GM23338 (cell line): ENCODE measurements at regions not wholly inside any gene's neighbourhood (a gene's known extent, or its start where the extent isn't known, plus 50 kb on each side); places are given as distances from the start of the nearest gene placed in this dataset.

Source experiments
- CREB1 ChIP-seq: fragments of 250-450 bp; sonication (Bioruptor Pico); IDR thresholded peaks from 2 replicates; pipeline ENCODE4 v1.5.0; 2020; ENCODE audit warnings: low read depth, mild to moderate bottlenecking, moderate library complexity
- CTCF ChIP-seq, 2 experiments: fragments of 200-600 bp in 1 of 2; sonication (generic) in 1 of 2; conservative IDR thresholded peaks; 2 replicates each; pipeline versions ENCODE4 v1.5.1 to v1.6.1; 2016 to 2017; ENCODE audit warnings: antibody characterized with exemption in 2 of 2, low read depth in 2 of 2, mild to moderate bottlenecking in 2 of 2, moderate library complexity in 1 of 2
- ETS1 ChIP-seq: IDR thresholded peaks from 2 replicates; pipeline ENCODE4 v1.6.1; 2016; ENCODE audit warnings: antibody characterized with exemption
- EZH2 ChIP-seq: fragments of 200-600 bp; sonication (generic); IDR thresholded peaks from one replicate; pipeline ENCODE4 v1.8.0; 2017; ENCODE audit warnings: antibody characterized with exemption, mild to moderate bottlenecking, low read depth; ENCODE audit not compliant: unreplicated experiment
- EZH2phosphoT487 ChIP-seq: fragments of 200-600 bp; sonication (generic); IDR thresholded peaks from one replicate; pipeline ENCODE4 v1.8.1; 2018; ENCODE audit warnings: antibody characterized with exemption; ENCODE audit not compliant: unreplicated experiment
- JUNB ChIP-seq: IDR thresholded peaks from one replicate; pipeline ENCODE4 v1.6.1; 2016; ENCODE audit warnings: antibody characterized with exemption; ENCODE audit not compliant: unreplicated experiment
- NANOG ChIP-seq: IDR thresholded peaks from 2 replicates; pipeline ENCODE4 v1.6.1; 2016; ENCODE audit warnings: antibody characterized with exemption, borderline replicate concordance
- POLR2AphosphoS5 ChIP-seq: IDR thresholded peaks from 2 replicates; pipeline ENCODE4 v1.6.1; 2016; ENCODE audit warnings: antibody characterized with exemption, low read depth
- REST ChIP-seq: IDR thresholded peaks from one replicate; pipeline ENCODE4 v1.6.1; 2018; ENCODE audit warnings: antibody characterized with exemption; ENCODE audit not compliant: unreplicated experiment
- STAT1 ChIP-seq: IDR thresholded peaks from one replicate; pipeline ENCODE4 v1.6.1; 2016; ENCODE audit warnings: antibody characterized with exemption; ENCODE audit not compliant: unreplicated experiment
- ZNF114 ChIP-seq: fragments of 250-450 bp; sonication (Bioruptor Pico); IDR thresholded peaks from 2 replicates; pipeline ENCODE4 v1.5.0; 2020; ENCODE audit warnings: mild to moderate bottlenecking, moderate library complexity
- ZNF331 ChIP-seq: fragments of 250-450 bp; sonication (Bioruptor Pico); IDR thresholded peaks from 2 replicates; pipeline ENCODE4 v1.5.0; 2020; ENCODE audit warnings: low read depth, mild to moderate bottlenecking, moderate library complexity
- ZNF462 ChIP-seq: fragments of 250-450 bp; sonication (Bioruptor Pico); IDR thresholded peaks from 2 replicates; pipeline ENCODE4 v1.5.0; 2020; ENCODE audit warnings: mild to moderate bottlenecking, moderate library complexity

DNA sequence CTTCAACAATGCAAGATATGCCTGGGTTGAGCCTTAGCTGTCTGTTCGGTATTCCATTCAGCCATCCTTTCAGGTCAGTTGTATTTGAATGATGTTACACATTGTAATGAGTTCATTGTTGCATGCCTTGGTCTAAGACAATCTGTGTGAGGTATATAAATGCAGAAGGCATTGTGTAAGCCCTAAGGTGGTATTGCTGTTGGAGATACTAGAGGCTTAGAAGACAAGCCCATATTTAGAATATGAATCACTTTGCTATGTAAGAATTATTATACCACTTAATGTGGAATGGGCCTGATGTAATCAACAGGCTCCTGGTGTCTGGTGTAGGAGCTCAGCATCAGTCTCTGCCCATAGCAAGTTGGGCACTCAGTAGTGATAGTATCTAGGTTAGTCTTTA, 473.4 kb upstream of the GNPDA2 start:
- no peak for TF ChIP-seq CTCF (conservative IDR thresholded peaks at IDR 0.05; ENCODE audit: low read depth in 2 of 2)
- TF ChIP-seq POLR2AphosphoS5: no peak
- no peak for TF ChIP-seq EZH2
- no peak for TF ChIP-seq STAT1
- no peak for TF ChIP-seq ZNF114 (CRISPR knock-in tag)
- no peak for TF ChIP-seq CREB1 (CRISPR knock-in tag)
- TF ChIP-seq JUNB: no peak
- no peak for TF ChIP-seq EZH2phosphoT487
- TF ChIP-seq ETS1: no peak
- no peak for TF ChIP-seq REST
- TF ChIP-seq NANOG: no peak
- no peak for TF ChIP-seq ZNF331 (CRISPR knock-in tag)
- no peak for TF ChIP-seq ZNF462 (CRISPR knock-in tag)
